ENCODE measurements at regions not wholly inside any gene's neighbourhood (a gene's known extent, or its start where the extent isn't known, plus 50 kb on each side); places are given as distances from the start of the nearest gene placed in this dataset.
"Not testable (repeated sequence)": the region's sequence is repeated elsewhere in the genome, so short reads cannot be mapped to it uniquely, and the experiment has no call there.

- no peak for DNase-seq
Observed at GRCh38 chrX:7515681-7516413, 327.1 kb upstream of the VCX start.

DNA sequence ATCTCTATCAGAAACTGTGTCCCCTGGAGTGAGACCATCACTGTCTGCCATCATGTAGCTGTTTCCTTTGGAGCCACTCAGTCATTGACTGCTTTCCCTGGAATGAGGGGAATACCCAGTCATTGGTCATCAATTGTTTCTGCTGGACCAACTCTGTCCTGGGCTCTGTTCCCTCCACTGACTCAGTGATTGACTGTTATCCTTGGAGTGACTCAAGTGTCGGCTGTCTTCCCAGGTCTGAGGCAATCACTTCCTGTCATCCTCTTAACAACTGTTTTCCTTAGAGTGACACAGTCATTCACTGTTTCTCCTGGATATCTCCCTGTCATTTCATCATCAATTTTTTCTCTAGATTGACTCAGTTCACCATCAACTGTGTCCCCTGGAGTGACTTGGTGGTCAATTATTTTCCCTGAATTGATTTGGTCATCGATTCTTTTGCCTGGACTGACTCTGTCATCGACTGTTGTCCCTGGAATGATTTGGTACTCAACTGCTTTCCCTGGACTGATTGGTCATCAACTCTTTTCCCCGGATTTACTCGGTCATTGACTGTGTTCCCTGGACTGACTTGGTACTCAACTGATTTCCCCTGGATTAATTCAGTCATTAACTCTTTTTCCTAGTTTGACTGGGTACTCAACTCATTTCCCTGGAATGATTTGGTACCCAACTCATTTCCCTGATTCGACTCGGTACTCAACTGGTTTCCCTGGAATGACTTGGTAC lies 327.9 kb upstream of the VCX start:
- DNase-seq: no peak

GRCh38 chrX:7512845-7513244 lies 330.1 kb upstream of the VCX start:
- no peak for DNase-seq

- peak in 2 of 14 donors; percentile 1 to 5 for DNase-seq
Observed at GRCh38 chrX:7503251-7503650, 339.7 kb upstream of the VCX start.

DNA sequence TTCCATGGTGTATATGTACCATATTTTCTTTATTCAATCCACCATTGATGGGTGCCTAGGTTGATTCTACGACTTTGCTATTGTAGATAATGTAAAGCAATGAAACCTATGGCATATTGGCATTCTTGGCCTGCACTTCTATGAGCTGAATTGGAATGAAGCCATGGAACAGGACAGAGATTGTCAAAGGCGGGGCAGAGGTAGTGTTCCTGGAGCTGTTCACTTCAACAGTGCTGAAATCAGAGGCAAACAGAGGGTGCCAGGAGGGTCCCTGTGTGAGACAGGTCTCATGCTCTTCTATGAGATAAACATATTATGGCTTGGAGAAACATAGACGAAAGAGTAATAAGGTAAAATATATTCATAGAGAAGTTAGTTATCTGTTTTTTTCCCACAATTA lies 342.6 kb upstream of the VCX start:
- DNase-seq: no peak

- no peak for DNase-seq
Observed at GRCh38 chrX:7486505-7486904, 338.6 kb upstream of the PUDP start.

DNA sequence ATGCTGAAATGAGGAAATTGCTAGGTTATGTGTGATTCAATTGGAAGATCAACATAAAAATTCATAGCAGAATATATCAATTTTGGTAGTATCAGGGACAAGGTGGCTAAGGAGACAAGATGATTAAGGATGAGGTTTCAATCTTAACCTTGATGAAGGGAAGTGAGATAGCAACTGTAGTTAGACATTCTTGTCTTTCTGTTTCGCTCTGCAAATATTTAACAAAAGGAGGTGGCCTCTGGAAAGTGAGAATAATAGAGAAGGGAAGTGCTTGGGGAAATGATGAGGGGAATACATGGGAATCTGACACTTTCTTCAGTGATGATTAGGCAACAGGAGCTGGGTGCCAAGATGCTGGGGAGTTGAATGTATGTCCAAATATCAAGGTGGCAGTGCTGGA lies 337.1 kb upstream of the PUDP start:
- no peak for DNase-seq

DNA sequence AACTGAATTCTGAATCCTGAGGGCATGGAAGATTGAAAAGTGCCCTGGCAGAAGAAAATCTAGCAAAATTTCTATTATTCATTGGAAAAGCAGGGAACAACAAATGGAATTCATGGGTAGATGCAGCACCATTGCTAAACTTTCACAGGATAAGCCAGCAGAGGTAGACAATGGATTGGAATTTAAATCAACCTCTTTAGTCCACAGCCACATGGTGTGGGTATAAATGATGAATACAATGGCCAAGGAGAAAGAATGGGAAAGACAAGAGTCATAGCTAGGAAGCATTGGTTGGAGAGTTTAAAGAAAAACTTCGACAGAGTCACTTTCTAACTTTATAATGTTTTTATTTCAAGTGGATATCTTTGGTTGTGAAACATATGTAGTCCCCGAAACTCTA lies 332.8 kb upstream of the PUDP start:
- no peak for DNase-seq

- DNase-seq: no peak
Observed at GRCh38 chrX:7462110-7462509, 314.2 kb upstream of the PUDP start.

DNA sequence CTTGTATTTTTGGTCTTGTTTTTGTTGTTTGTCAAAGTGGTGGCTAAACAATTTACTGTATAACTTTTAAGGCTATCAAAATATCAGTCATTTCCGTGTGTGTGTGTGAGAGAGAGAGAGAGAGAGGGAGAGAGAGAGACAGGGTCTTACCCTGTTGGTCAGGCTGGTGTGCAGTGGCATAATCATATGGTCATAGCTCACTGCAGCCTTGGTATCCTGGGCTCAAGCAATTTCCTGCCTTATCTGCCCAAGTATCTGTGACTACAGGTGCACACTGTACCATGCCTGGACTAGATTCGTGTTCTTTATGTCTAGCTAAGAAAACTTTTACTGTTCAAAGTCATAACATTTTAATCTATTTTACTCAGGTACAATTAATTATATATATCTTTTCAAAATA lies 313.1 kb upstream of the PUDP start:
- DNase-seq: not testable (repeated sequence)

- DNase-seq: no peak
Observed at GRCh38 chrX:7447801-7448499, 300.0 kb upstream of the PUDP start.

- DNase-seq: no peak
Observed at GRCh38 chrX:7446815-7447214, 298.9 kb upstream of the PUDP start.

GRCh38 chrX:7444967-7445366 lies 297.0 kb upstream of the PUDP start:
- no peak for DNase-seq

- DNase-seq: no peak
Observed at GRCh38 chrX:7441586-7441985, 293.6 kb upstream of the PUDP start.

GRCh38 chrX:7435822-7436221 lies 287.9 kb upstream of the PUDP start:
- DNase-seq: no peak

DNA sequence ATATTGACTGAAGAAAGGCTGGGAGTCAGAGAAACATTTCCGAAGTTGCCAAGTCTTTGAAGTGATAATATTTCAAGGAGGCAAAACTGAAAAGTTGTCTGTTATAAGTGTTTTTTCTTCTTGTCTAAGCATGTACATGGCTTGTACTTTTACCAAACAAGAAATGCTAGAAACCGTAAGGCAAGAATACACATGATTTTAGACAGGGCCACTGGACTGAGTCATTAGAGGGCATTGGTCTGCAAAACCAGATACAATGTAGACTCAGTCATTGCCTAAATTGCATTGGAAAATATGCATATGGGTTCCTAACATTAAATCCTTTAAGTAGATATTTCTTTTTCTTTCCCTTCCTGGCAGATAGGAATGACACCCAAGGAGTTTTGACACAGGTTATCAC lies 284.9 kb upstream of the PUDP start:
- DNase-seq: no peak

- DNase-seq: no peak
Observed at GRCh38 chrX:7420717-7421116, 272.8 kb upstream of the PUDP start.

DNA sequence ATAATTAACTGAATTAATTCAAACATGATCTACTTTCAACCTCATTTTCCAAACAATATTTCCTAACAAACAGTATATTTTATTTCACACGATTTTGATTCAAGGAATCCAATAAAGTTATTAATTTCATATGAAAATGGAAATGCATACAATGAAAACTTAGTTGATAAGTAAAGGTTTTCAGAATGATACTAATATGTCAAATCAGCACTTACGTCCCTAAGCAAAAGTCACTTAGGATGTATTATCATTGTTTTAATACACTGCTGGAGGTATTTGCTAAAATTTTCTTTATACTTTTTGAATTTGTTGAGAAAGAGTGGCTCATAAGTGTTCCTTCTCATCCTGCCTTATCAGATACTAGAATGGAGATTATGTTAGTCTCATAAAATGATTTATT lies 266.8 kb upstream of the PUDP start:
- no peak for DNase-seq

DNA sequence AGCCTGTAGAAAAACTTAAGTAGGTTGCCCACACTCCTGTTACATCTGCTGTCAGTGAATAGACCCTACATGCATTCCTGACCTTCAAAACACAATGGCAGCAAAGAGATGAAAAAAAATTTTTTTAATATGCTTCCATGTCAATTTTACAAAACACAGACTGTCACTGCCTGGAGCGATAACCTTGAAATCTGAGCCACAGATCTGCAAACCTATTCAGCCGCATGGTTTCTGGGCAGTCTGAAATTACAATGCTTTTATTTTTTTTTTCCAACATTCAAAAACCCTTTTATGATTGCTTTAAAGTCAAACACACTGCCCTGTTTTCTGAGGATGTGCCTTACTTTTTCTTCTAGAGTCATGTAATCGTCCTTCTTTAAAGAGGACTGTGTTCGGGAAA lies 264.9 kb upstream of the PUDP start:
- no peak for DNase-seq

- no peak for DNase-seq
Observed at GRCh38 chrX:7409866-7410265, 261.9 kb upstream of the PUDP start.

- no peak for DNase-seq
Observed at GRCh38 chrX:7399373-7399772, 251.4 kb upstream of the PUDP start.

DNA sequence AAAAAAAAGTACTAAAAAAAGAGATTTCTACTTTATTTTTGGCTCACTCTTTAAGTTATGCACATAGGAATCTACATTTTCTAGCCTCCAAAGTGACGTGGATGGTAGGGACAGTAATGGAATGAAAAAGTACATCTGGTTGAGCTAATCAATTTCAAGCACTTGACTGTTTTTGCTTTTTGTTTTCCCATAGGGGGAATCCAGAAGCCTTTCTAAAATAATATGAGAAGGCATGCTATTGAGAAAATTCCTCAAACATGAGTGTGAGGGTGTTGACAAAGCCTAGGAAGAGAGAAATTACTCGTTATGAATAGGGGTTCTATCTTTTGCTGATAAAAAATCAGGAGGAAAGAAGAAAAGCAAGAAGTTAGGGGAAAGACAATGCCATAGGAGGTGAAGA lies 242.5 kb upstream of the PUDP start:
- DNase-seq: no peak

GRCh38 chrX:7389576-7389975 lies 241.6 kb upstream of the PUDP start:
- DNase-seq: no peak

- no peak for DNase-seq
Observed at GRCh38 chrX:7385131-7385530, 237.2 kb upstream of the PUDP start.

Data from C1 segment of cervical spinal cord (tissue), 14 donors.